HEK293 (cell line): ENCODE measurements at regions not wholly inside any gene's neighbourhood (a gene's known extent, or its start where the extent isn't known, plus 50 kb on each side); places are given as distances from the start of the nearest gene placed in this dataset.

ENCODE experiments used
- CTCF ChIA-PET: fragments of 350-600 bp; formaldehyde crosslinking; extraction: SDS; loops from one replicate; lab custom pipeline; 2021; ENCODE audit warnings: antibody characterized with exemption; lab: Yijun Ruan, JAX
- POLR2A ChIA-PET: fragments of 300-600 bp; formaldehyde crosslinking; extraction: SDS; loops from one replicate; lab custom pipeline; 2020; ENCODE audit warnings: antibody characterized with exemption, inconsistent platforms; lab: Yijun Ruan, JAX
- H3K27ac ChIP-seq: fragments of 200-500 bp; sonication (Bioruptor generic); 2 replicates; pipeline ENCODE4 v1.5.1; 2014; ENCODE audit warnings: low read depth, low read length, control low read depth, inconsistent platforms; ENCODE audit errors: extremely low read depth
- H3K36me3 ChIP-seq, 2 experiments: fragments of 200-500 bp in 1 of 2; sonication (Bioruptor generic) in 1 of 2; 1 replicate in 1 of 2; 2 replicates in 1 of 2; pipeline ENCODE4 v1.5.1; 2014 to 2017; ENCODE audit warnings: inconsistent platforms in 2 of 2, low read length in 2 of 2; ENCODE audit not compliant: control insufficient read depth in 2 of 2, insufficient read depth in 1 of 2
- H3K4me1 ChIP-seq: fragments of 200-500 bp; sonication (Bioruptor generic); 2 replicates; pipeline ENCODE4 v1.5.1; 2014; ENCODE audit warnings: mild to moderate bottlenecking, low read length, inconsistent platforms; ENCODE audit not compliant: control insufficient read depth, insufficient read depth
- H3K4me3 ChIP-seq: 2 replicates; pipeline ENCODE4 v1.5.1; 2011; ENCODE audit warnings: low read depth, mild to moderate bottlenecking, control low read depth, low read length, moderate library complexity
- H3K9me3 ChIP-seq: fragments of 200-500 bp; sonication (Bioruptor generic); 2 replicates; pipeline ENCODE4 v1.5.1; 2014; ENCODE audit warnings: low read depth, low read length, inconsistent platforms; ENCODE audit not compliant: control insufficient read depth, insufficient read depth
- BCL11A ChIP-seq: fragments of 450-650 bp; formaldehyde crosslinking; IDR thresholded peaks from 2 replicates; pipeline ENCODE4 v1.5.1; 2016; ENCODE audit warnings: low read depth, missing biosample characterization, missing genetic modification characterization
- GLI4 ChIP-seq: fragments of 450-650 bp; formaldehyde crosslinking; IDR thresholded peaks from 2 replicates; pipeline ENCODE4 v1.5.1; 2016; ENCODE audit warnings: missing biosample characterization, missing genetic modification characterization
- HOXC10 ChIP-seq: sonication (generic); formaldehyde crosslinking; IDR thresholded peaks from 2 replicates; pipeline ENCODE4 v1.8.1; 2023; ENCODE audit warnings: mild to moderate bottlenecking, missing genetic modification reagents
- KLF16 ChIP-seq: fragments of 450-650 bp; formaldehyde crosslinking; IDR thresholded peaks from 2 replicates; pipeline ENCODE4 v1.5.1; 2017; ENCODE audit warnings: missing biosample characterization, missing genetic modification characterization
- KLF9 ChIP-seq: fragments of 450-650 bp; formaldehyde crosslinking; IDR thresholded peaks from 2 replicates; pipeline ENCODE4 v1.5.1; 2016; ENCODE audit warnings: missing biosample characterization, missing genetic modification characterization, low read depth
- MYNN ChIP-seq: fragments of 450-650 bp; formaldehyde crosslinking; IDR thresholded peaks from 2 replicates; pipeline ENCODE4 v1.5.1; 2016; ENCODE audit warnings: missing biosample characterization, missing genetic modification characterization, borderline replicate concordance
- SP2 ChIP-seq: fragments of 450-650 bp; formaldehyde crosslinking; IDR thresholded peaks from 2 replicates; pipeline ENCODE4 v1.5.1; 2016; ENCODE audit warnings: missing biosample characterization, missing genetic modification characterization
- YY1 ChIP-seq: fragments of 450-650 bp; formaldehyde crosslinking; IDR thresholded peaks from 2 replicates; pipeline ENCODE4 v1.5.1; 2018; ENCODE audit warnings: missing biosample characterization, missing genetic modification characterization
- YY2 ChIP-seq: fragments of 450-650 bp; formaldehyde crosslinking; IDR thresholded peaks from 2 replicates; pipeline ENCODE4 v1.5.1; 2016; ENCODE audit warnings: missing biosample characterization, missing genetic modification characterization
- ZFP69B ChIP-seq: fragments of 450-650 bp; formaldehyde crosslinking; IDR thresholded peaks from 2 replicates; pipeline ENCODE4 v1.5.1; 2016; ENCODE audit warnings: missing biosample characterization, missing genetic modification characterization
- ZNF112 ChIP-seq: fragments of 450-650 bp; formaldehyde crosslinking; IDR thresholded peaks from 2 replicates; pipeline ENCODE4 v1.5.0; 2017; ENCODE audit warnings: missing biosample characterization, missing genetic modification characterization
- ZNF146 ChIP-seq: fragments of 450-650 bp; formaldehyde crosslinking; IDR thresholded peaks from 2 replicates; pipeline ENCODE4 v1.5.1; 2016; ENCODE audit warnings: missing biosample characterization, missing genetic modification characterization
- ZNF202 ChIP-seq: fragments of 450-650 bp; formaldehyde crosslinking; IDR thresholded peaks from 2 replicates; pipeline ENCODE4 v1.5.1; 2016; ENCODE audit warnings: missing biosample characterization, missing genetic modification characterization, borderline replicate concordance
- ZNF211 ChIP-seq: fragments of 450-650 bp; formaldehyde crosslinking; IDR thresholded peaks from 2 replicates; pipeline ENCODE4 v1.5.1; 2016; ENCODE audit warnings: low read depth, missing biosample characterization, missing genetic modification characterization
- ZNF24 ChIP-seq: fragments of 450-650 bp; formaldehyde crosslinking; IDR thresholded peaks from 2 replicates; pipeline ENCODE4 v1.5.1; 2016; ENCODE audit warnings: missing biosample characterization, missing genetic modification characterization
- ZNF266 ChIP-seq: fragments of 450-650 bp; formaldehyde crosslinking; IDR thresholded peaks from 2 replicates; pipeline ENCODE4 v1.5.1; 2016; ENCODE audit warnings: missing biosample characterization, missing genetic modification characterization, low read depth
- ZNF292 ChIP-seq: fragments of 450-650 bp; formaldehyde crosslinking; IDR thresholded peaks from 2 replicates; pipeline ENCODE4 v1.5.1; 2016; ENCODE audit warnings: low read depth, missing biosample characterization, missing genetic modification characterization, borderline replicate concordance
- ZNF404 ChIP-seq: fragments of 450-650 bp; formaldehyde crosslinking; IDR thresholded peaks from 2 replicates; pipeline ENCODE4 v1.5.1; 2017; ENCODE audit warnings: missing biosample characterization, missing genetic modification characterization
- ZNF433 ChIP-seq: fragments of 450-650 bp; formaldehyde crosslinking; IDR thresholded peaks from 2 replicates; pipeline ENCODE4 v1.5.1; 2016; ENCODE audit warnings: missing biosample characterization, missing genetic modification characterization, low read depth
- ZNF473 ChIP-seq: fragments of 450-650 bp; formaldehyde crosslinking; IDR thresholded peaks from 2 replicates; pipeline ENCODE4 v1.5.1; 2017; ENCODE audit warnings: missing biosample characterization, missing genetic modification characterization
- ZNF48 ChIP-seq: fragments of 450-650 bp; formaldehyde crosslinking; IDR thresholded peaks from 2 replicates; pipeline ENCODE4 v1.5.1; 2016; ENCODE audit warnings: missing biosample characterization, missing genetic modification characterization
- ZNF626 ChIP-seq: fragments of 450-650 bp; sonication (Bioruptor Pico); formaldehyde crosslinking; IDR thresholded peaks from 2 replicates; pipeline ENCODE4 v1.5.1; 2018; ENCODE audit warnings: missing biosample characterization, missing genetic modification characterization, inconsistent platforms
- ZNF664 ChIP-seq: fragments of 450-650 bp; formaldehyde crosslinking; IDR thresholded peaks from 2 replicates; pipeline ENCODE4 v1.5.1; 2016; ENCODE audit warnings: missing biosample characterization, missing genetic modification characterization
- ZNF677 ChIP-seq: fragments of 450-650 bp; IDR thresholded peaks from 2 replicates; pipeline ENCODE4 v1.5.0; 2018; ENCODE audit warnings: missing biosample characterization, mild to moderate bottlenecking, missing genetic modification characterization, moderate library complexity
- ZNF792 ChIP-seq: fragments of 450-650 bp; formaldehyde crosslinking; IDR thresholded peaks from 2 replicates; pipeline ENCODE4 v1.5.1; 2016; ENCODE audit warnings: missing biosample characterization, missing genetic modification characterization
- TF ChIP-seq, protein P1 (sequence below): fragments of 450-650 bp; formaldehyde crosslinking; IDR thresholded peaks from 2 replicates; pipeline ENCODE4 v1.5.1; 2016; ENCODE audit warnings: missing biosample characterization, missing genetic modification characterization
- TF ChIP-seq, protein P2 (sequence below): fragments of 450-650 bp; formaldehyde crosslinking; IDR thresholded peaks from 2 replicates; pipeline ENCODE4 v1.5.1; 2016; ENCODE audit warnings: missing biosample characterization, missing genetic modification characterization
- TF ChIP-seq, protein P3 (sequence below): fragments of 450-650 bp; IDR thresholded peaks from 2 replicates; pipeline ENCODE4 v1.5.1; 2018; ENCODE audit warnings: missing biosample characterization, mild to moderate bottlenecking, missing genetic modification characterization
- TF ChIP-seq, protein P4 (sequence below): fragments of 450-650 bp; formaldehyde crosslinking; IDR thresholded peaks from 2 replicates; pipeline ENCODE4 v1.5.1; 2016; ENCODE audit warnings: missing biosample characterization, missing genetic modification characterization
- TF ChIP-seq, protein P5 (sequence below): fragments of 450-650 bp; formaldehyde crosslinking; IDR thresholded peaks from 2 replicates; pipeline ENCODE4 v1.5.1; 2016; ENCODE audit warnings: missing biosample characterization, missing genetic modification characterization

DNA sequence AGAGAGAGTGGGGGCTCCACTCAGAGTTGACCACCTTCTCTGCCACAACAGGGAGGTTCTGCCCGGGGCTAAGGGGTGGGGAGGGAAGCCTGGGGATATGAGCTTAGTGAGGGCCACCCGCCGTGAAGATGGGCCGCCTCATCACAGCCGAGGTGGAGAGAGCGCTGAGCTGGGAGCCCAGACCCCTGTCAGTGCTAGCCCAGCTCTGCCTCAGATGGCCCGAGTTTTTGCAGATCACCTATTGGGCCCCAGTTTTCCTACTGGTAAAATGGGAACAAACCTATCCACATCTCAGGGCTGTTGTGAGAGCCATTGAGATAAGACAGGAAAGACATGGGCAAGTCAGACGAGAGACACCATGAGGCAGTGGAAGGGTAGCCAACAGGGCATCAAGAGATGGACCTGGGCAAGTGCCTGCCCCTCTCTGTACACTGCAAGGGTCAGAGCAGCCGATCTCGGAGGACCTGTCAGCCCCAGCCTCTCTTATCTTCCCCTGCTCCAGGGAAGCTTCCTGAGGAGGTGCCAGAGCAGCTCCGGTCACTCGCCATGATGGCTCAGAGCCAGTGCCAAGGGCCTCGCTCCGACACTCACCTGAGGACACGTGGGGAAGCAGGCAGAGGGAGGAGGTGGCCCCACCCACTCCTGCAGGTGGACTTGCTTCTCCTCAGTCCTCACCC lies 88.9 kb downstream of the MCFD2 start:
- CTCF ChIA-PET, result interaction anchor here (0.6 kb wide), 1 partner anchor 334 kb away, joined by 3 read pairs; no protein-coding TSS in a partner anchor

DNA sequence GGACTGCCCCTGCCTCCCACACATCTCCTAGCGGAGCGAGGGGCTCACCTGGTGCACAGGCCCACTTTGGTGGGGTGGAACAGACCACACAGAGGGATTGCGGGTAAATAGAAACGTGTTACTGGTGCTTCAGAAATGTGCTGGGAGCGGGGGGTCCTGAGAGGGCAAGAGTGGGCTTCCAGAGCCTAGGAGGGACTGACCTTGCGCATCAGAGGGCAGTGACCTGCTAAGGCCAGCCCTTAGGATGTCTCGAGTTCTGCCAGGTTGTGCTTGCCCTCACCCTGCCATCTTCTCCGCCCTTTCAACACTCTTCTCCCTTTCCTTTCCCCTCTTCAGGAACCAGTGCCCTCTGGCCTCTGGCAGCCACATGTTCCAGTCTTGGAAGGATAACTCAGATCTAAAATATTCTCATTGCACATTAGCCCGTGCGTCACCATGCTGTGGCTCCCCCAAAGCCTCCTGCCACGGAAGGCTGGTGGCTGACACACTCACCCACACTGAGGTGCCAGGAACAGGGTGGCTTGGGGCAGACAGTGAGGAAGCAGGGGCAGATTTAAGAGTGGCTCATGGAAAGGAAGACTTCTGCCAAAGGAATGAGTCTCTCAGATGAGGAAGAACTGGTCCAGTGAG lies 89.6 kb downstream of the MCFD2 start:
- no peaks in the 10 kb centered on the region for H3K9me3 ChIP-seq
- H3K36me3 ChIP-seq, result no peaks in the 10 kb centered on the region
- CTCF ChIA-PET, result no interaction called here
- POLR2A ChIA-PET, result no interaction called here
- TF ChIP-seq, protein P1, sequence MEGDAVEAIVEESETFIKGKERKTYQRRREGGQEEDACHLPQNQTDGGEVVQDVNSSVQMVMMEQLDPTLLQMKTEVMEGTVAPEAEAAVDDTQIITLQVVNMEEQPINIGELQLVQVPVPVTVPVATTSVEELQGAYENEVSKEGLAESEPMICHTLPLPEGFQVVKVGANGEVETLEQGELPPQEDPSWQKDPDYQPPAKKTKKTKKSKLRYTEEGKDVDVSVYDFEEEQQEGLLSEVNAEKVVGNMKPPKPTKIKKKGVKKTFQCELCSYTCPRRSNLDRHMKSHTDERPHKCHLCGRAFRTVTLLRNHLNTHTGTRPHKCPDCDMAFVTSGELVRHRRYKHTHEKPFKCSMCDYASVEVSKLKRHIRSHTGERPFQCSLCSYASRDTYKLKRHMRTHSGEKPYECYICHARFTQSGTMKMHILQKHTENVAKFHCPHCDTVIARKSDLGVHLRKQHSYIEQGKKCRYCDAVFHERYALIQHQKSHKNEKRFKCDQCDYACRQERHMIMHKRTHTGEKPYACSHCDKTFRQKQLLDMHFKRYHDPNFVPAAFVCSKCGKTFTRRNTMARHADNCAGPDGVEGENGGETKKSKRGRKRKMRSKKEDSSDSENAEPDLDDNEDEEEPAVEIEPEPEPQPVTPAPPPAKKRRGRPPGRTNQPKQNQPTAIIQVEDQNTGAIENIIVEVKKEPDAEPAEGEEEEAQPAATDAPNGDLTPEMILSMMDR (tag by site-specific recombination), result no peak
- TF ChIP-seq, protein P2, sequence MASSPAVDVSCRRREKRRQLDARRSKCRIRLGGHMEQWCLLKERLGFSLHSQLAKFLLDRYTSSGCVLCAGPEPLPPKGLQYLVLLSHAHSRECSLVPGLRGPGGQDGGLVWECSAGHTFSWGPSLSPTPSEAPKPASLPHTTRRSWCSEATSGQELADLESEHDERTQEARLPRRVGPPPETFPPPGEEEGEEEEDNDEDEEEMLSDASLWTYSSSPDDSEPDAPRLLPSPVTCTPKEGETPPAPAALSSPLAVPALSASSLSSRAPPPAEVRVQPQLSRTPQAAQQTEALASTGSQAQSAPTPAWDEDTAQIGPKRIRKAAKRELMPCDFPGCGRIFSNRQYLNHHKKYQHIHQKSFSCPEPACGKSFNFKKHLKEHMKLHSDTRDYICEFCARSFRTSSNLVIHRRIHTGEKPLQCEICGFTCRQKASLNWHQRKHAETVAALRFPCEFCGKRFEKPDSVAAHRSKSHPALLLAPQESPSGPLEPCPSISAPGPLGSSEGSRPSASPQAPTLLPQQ (tag by site-specific recombination), result no peak
- TF ChIP-seq ZNF48 (tag by site-specific recombination) (no peak), YY2 (tag by site-specific recombination) (no peak), ZNF626 (tag by site-specific recombination) (no peak), KLF9 (tag by site-specific recombination) (no peak), ZNF202 (no peak), GLI4 (tag by site-specific recombination) (no peak), KLF16 (tag by site-specific recombination) (no peak), ZNF792 (tag by site-specific recombination) (no peak), ZNF211 (tag by site-specific recombination) (no peak), BCL11A (tag by site-specific recombination) (no peak), YY1 (tag by site-specific recombination) (no peak), ZNF677 (tag by site-specific recombination) (no peak), SP2 (tag by site-specific recombination) (no peak), HOXC10 (no peak)
- TF ChIP-seq, protein P3, sequence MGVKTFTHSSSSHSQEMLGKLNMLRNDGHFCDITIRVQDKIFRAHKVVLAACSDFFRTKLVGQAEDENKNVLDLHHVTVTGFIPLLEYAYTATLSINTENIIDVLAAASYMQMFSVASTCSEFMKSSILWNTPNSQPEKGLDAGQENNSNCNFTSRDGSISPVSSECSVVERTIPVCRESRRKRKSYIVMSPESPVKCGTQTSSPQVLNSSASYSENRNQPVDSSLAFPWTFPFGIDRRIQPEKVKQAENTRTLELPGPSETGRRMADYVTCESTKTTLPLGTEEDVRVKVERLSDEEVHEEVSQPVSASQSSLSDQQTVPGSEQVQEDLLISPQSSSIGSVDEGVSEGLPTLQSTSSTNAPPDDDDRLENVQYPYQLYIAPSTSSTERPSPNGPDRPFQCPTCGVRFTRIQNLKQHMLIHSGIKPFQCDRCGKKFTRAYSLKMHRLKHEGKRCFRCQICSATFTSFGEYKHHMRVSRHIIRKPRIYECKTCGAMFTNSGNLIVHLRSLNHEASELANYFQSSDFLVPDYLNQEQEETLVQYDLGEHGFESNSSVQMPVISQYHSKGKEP (tag by site-specific recombination), result no peak
- TF ChIP-seq, all 188 proteins: peak for 0
- Histone ChIP-seq H3K4me3 (no peak overlapping the region), H3K27ac (no peak overlapping the region), H3K4me1 (no peaks in the 10 kb centered on the region)

More for the DNA sequence above, 88.9 kb downstream of the MCFD2 start:
- Histone ChIP-seq H3K4me3 (no peak overlapping the region), H3K36me3 (no peaks in the 10 kb centered on the region), H3K9me3 (no peaks in the 10 kb centered on the region), H3K27ac (no peak overlapping the region), H3K4me1 (no peaks in the 10 kb centered on the region)
- TF ChIP-seq ZNF473 (tag by site-specific recombination), result no peak
- TF ChIP-seq ZNF146 (tag by site-specific recombination), result no peak
- no peak for TF ChIP-seq ZNF404 (tag by site-specific recombination)
- no peak for TF ChIP-seq ZNF266 (tag by site-specific recombination)
- TF ChIP-seq ZFP69B (tag by site-specific recombination), result no peak
- no peak for TF ChIP-seq ZNF24 (tag by site-specific recombination)
- TF ChIP-seq GLI4 (tag by site-specific recombination), result no peak
- no peak for TF ChIP-seq ZNF112 (tag by site-specific recombination)
- TF ChIP-seq ZNF433 (tag by site-specific recombination), result no peak
- TF ChIP-seq MYNN (tag by site-specific recombination), result no peak
- TF ChIP-seq ZNF664 (tag by site-specific recombination), result no peak
- TF ChIP-seq, protein P4, sequence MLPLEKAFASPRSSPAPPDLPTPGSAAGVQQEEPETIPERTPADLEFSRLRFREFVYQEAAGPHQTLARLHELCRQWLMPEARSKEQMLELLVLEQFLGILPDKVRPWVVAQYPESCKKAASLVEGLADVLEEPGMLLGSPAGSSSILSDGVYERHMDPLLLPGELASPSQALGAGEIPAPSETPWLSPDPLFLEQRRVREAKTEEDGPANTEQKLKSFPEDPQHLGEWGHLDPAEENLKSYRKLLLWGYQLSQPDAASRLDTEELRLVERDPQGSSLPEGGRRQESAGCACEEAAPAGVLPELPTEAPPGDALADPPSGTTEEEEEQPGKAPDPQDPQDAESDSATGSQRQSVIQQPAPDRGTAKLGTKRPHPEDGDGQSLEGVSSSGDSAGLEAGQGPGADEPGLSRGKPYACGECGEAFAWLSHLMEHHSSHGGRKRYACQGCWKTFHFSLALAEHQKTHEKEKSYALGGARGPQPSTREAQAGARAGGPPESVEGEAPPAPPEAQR (tag by site-specific recombination), result no peak
- TF ChIP-seq ZNF292, result no peak
- TF ChIP-seq, protein P5, sequence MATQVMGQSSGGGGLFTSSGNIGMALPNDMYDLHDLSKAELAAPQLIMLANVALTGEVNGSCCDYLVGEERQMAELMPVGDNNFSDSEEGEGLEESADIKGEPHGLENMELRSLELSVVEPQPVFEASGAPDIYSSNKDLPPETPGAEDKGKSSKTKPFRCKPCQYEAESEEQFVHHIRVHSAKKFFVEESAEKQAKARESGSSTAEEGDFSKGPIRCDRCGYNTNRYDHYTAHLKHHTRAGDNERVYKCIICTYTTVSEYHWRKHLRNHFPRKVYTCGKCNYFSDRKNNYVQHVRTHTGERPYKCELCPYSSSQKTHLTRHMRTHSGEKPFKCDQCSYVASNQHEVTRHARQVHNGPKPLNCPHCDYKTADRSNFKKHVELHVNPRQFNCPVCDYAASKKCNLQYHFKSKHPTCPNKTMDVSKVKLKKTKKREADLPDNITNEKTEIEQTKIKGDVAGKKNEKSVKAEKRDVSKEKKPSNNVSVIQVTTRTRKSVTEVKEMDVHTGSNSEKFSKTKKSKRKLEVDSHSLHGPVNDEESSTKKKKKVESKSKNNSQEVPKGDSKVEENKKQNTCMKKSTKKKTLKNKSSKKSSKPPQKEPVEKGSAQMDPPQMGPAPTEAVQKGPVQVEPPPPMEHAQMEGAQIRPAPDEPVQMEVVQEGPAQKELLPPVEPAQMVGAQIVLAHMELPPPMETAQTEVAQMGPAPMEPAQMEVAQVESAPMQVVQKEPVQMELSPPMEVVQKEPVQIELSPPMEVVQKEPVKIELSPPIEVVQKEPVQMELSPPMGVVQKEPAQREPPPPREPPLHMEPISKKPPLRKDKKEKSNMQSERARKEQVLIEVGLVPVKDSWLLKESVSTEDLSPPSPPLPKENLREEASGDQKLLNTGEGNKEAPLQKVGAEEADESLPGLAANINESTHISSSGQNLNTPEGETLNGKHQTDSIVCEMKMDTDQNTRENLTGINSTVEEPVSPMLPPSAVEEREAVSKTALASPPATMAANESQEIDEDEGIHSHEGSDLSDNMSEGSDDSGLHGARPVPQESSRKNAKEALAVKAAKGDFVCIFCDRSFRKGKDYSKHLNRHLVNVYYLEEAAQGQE, result no peak
- POLR2A ChIA-PET, result no interaction called here
